ENCODE measurements at regions not wholly inside any gene's neighbourhood (a gene's known extent, or its start where the extent isn't known, plus 50 kb on each side); places are given as distances from the start of the nearest gene placed in this dataset.

DNA sequence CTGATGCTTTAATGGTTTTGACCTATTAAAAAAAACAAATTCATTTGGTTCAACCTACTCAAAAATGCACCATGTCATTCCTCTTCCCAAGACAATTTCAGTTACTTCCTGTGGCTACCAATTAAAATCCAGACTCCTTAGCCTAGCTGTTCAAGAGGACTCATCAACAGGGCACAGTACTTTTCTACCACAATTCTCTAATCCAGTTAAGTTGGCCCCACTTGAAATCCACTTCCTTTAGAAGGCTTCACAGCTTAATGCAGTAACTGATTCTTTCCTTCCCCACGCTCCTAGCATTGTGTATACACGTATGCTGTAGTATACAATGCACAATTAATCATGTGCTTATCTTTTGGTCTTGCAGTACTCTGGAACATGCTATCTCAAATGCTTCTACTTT lies 129.8 kb downstream of the UGT8 start:
- Mint-ChIP-seq H3K4me3 (no peak overlapping the region), H3K27ac (no peak overlapping the region), H3K9me3 (no peaks in the 10 kb centered on the region), H3K4me1 (no peaks in the 10 kb centered on the region), H3K27me3 (no peaks in the 10 kb centered on the region), H3K36me3 (no peaks in the 10 kb centered on the region)
- DNase-seq, result no peak
- CTCF ChIA-PET, result no interaction called here

DNA sequence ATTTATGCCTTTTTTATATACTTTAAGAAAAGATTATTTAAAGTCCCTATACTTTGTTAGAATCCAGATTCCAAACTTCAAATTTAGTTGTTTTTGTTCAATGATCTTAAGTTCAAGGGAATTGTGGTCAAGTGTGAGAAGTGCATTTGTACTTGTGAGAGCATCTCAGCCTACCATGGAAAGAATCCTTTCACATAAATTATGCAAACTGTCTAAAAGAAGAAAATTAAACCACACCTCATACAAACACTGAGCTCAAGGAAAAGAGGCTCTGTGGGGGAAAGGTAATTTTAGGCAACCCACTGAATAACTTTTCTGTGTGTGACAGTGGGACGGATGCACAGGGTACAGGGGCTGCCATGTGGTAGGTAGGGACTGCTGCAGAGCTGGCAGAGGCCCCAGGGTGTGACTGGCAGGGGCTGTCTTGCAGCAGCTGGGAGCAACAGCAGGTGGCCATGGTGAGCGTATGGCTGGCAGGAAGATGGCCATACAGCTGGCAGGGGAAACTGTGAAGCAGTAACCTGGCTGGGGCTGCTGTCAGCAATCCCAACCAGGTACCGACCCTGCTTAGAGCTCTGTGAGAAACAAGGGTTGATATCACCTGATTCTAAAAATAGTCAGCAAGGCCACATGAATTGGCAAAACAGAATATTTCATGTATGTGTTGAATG lies 130.6 kb downstream of the UGT8 start:
- Mint-ChIP-seq H3K27me3 (no peaks in the 10 kb centered on the region), H3K4me3 (no peak overlapping the region), H3K36me3 (no peaks in the 10 kb centered on the region), H3K27ac (no peak overlapping the region), H3K4me1 (no peaks in the 10 kb centered on the region), H3K9me3 (no peaks in the 10 kb centered on the region)
- CTCF ChIA-PET, result no interaction called here
- no peak for DNase-seq

DNA sequence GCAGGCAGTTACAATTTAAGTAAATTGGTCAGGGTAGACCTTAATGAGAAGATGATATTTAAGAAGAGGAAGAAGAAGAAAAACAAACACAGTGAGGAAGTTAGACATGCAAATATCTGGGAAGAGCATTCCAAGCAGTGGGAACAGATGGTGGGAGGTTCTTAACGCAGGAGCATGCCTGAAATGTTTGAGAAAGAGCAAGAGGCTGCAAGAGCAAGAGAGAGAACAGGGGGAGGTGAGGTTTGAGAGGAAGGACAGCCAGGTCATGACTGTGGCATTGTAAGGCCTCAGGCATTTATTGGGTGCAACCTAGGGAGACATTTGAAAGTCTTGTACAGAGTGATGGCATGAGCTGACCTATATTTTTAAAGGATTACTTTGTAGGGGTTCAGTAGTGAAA lies 136.0 kb downstream of the UGT8 start:
- no peaks in the 10 kb centered on the region for H3K4me1 Mint-ChIP-seq
- no peak for DNase-seq
- H3K27me3 Mint-ChIP-seq, result no peaks in the 10 kb centered on the region
- H3K4me3 Mint-ChIP-seq, result no peak overlapping the region
- CTCF ChIA-PET, result no interaction called here
- no peaks in the 10 kb centered on the region for H3K9me3 Mint-ChIP-seq
- no peak overlapping the region for H3K27ac Mint-ChIP-seq
- no peaks in the 10 kb centered on the region for H3K36me3 Mint-ChIP-seq

DNA sequence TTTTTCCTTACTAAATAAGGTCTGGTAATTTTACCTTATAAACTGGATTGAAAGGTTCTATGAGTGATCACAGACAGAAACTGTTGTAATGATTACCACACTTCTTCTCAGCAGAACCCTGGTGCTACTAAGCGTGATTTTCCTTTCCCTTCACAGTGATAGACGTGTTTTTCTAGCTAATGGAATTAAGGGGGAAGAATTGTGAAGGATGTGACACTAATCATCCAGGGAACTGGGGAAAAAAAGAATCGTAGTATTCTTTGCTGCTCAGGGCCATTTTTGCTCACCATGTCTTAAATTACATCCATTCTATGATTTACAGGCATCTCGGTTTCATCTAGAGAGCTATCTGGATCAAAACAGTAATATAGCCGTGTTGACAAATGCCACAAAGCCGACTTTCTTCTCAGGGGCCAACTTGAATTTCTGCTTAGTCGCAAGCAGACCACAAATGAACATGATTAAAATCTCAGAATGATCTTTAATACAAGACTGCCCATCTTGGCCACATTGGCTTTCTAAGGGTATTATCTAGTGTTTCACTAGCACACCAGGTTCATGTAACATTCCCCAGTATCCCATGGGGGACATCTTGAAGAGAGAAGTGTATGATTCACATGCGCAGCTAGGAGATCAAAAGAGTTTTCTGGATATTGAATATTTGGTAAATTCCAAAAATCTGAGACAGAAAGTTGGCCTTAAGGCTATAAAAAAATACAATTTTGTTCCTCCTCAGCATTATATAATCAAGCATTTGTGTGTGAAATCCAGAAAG lies 154.0 kb downstream of the UGT8 start:
- Mint-ChIP-seq H3K4me3 (no peak overlapping the region), H3K4me1 (no peaks in the 10 kb centered on the region), H3K27me3 (no peaks in the 10 kb centered on the region), H3K9me3 (no peaks in the 10 kb centered on the region), H3K36me3 (no peaks in the 10 kb centered on the region), H3K27ac (no peak overlapping the region)
- CTCF ChIA-PET, result no interaction called here
- no peak for DNase-seq

DNA sequence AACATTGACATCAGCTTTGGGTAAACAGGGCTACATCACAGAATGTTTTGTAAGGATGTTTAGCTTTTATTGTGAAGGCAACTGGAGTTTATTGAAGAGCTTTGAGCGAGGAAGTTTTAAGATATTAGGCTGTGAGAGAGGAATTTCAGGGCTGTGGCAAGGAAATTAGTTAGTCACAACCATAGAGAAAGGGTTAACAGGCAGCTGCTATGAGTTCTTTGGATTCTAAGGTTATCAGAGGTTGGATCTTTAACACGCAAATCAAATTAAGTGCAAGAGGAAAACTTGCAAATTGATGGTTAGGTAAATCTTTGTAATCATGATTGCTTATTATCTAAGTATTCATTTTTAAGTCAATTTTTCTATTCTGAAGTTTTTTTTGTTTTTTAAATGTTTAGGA lies 156.0 kb downstream of the UGT8 start:
- no peaks in the 10 kb centered on the region for H3K4me1 Mint-ChIP-seq
- H3K4me3 Mint-ChIP-seq, result no peak overlapping the region
- no peaks in the 10 kb centered on the region for H3K27me3 Mint-ChIP-seq
- H3K36me3 Mint-ChIP-seq, result no peaks in the 10 kb centered on the region
- H3K27ac Mint-ChIP-seq, result no peak overlapping the region
- no peak for DNase-seq
- no peaks in the 10 kb centered on the region for H3K9me3 Mint-ChIP-seq
- CTCF ChIA-PET, result no interaction called here

DNA sequence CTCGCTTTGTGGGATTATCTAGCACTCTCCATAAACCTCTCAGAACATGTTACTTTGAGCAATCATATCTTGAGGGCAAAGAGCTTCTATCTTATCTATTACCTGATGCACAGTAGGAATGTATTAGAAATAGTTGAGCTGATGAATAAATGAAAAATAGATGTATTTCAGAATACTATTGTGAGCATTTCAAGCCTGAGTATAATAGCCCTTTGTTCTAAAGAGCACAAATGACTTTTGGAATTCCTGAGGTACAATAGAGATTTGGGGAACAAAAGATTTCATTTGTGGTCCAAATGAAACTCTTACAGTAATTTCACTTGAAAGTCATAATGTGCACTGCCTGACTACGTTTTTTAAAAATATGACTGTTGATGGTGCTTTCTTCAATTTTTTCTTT lies 159.5 kb downstream of the UGT8 start:
- DNase-seq, result no peak
- H3K4me3 Mint-ChIP-seq, result no peak overlapping the region
- CTCF ChIA-PET, result interaction anchor here (1.0 kb wide), 1 partner anchor 11 kb away, joined by 4 read pairs; no protein-coding TSS in a partner anchor
- no peak overlapping the region for H3K27ac Mint-ChIP-seq
- H3K9me3 Mint-ChIP-seq, result no peaks in the 10 kb centered on the region
- H3K4me1 Mint-ChIP-seq, result no peaks in the 10 kb centered on the region
- no peaks in the 10 kb centered on the region for H3K36me3 Mint-ChIP-seq
- no peaks in the 10 kb centered on the region for H3K27me3 Mint-ChIP-seq

DNA sequence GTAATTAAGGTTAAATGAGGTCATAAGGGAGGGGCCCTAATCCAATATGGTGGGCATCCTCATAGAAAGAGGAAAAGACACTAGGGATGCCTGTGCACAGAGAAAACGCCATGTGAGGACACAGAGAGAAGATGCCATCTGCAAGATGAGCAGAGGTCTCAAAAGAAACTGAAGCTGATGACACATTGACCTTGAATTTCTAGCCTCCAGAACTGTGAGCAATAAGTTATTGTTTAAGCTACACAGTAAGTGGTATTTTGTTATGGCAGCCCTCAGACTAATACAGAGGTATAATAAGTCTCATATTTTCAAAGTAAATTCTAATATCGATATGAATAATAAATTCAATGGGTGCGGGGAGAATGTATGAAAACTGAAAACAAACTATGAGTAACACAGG lies 169.9 kb downstream of the UGT8 start:
- Mint-ChIP-seq H3K27ac (no peak overlapping the region), H3K36me3 (no peaks in the 10 kb centered on the region), H3K4me1 (no peaks in the 10 kb centered on the region), H3K9me3 (no peaks in the 10 kb centered on the region), H3K4me3 (no peak overlapping the region), H3K27me3 (no peaks in the 10 kb centered on the region)
- CTCF ChIA-PET, result no interaction called here
- DNase-seq, result no peak

DNA sequence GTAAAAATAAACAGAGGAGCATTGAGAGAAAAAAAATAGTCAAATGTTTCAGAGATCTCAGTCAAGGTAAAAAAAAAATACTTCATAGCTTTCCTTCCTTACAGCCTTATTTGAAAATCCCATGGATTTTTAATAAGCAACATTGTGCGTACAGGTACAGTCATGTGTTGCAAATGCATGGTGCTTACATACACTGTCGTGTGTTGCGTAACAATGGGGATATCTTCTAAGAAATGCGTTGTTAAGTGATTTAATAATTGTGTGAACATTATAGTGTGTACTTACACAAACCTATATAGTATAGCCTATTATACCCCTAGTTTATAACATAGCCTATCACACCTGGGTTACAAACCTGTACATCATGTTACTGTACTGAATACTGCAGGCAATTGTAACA lies 172.0 kb downstream of the UGT8 start:
- Mint-ChIP-seq H3K9me3 (no peaks in the 10 kb centered on the region), H3K4me1 (no peaks in the 10 kb centered on the region), H3K27ac (no peak overlapping the region), H3K27me3 (no peaks in the 10 kb centered on the region), H3K36me3 (no peaks in the 10 kb centered on the region), H3K4me3 (no peak overlapping the region)
- CTCF ChIA-PET, result no interaction called here
- no peak for DNase-seq

DNA sequence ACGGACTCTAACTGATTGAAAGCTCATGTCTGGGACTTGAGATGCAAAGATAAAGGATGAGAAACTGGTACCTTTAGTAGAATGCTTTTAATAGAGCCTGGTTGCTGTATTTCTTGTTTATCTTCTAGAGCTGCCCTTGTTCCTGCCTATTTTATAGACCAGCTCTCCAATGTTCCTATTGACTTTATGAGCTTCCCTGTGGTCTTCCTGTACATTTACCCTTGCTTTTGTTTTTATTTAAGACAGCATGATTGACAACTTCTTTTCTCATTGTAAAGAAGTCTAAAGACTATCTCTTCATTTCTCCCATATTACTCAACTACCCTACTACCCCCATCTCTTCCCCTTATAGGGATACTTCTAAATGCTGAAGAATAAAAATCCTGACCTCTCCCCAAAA lies 174.7 kb downstream of the UGT8 start:
- no peaks in the 10 kb centered on the region for H3K27me3 Mint-ChIP-seq
- no peak for DNase-seq
- H3K4me1 Mint-ChIP-seq, result no peaks in the 10 kb centered on the region
- H3K27ac Mint-ChIP-seq, result no peak overlapping the region
- H3K4me3 Mint-ChIP-seq, result no peak overlapping the region
- CTCF ChIA-PET, result no interaction called here
- H3K36me3 Mint-ChIP-seq, result no peaks in the 10 kb centered on the region
- no peaks in the 10 kb centered on the region for H3K9me3 Mint-ChIP-seq

All from activated naive CD4-positive, alpha-beta T cell treated with anti-CD3 and anti-CD28 coated beads, Interleukin-2, amount 10 ng/mL, durations not matched to agents 7 days and 5 days (primary cell).